H9 (cell line): ENCODE measurements at regions not wholly inside any gene's neighbourhood (a gene's known extent, or its start where the extent isn't known, plus 50 kb on each side); places are given as distances from the start of the nearest gene placed in this dataset.

Experiments
- DNase-seq: peaks from one replicate; pipeline ENCODE4 v3.0.0-alpha.2; 2017
- H2AFZ ChIP-seq: one replicate; pipeline ENCODE4 v1.6.1; 2013; ENCODE audit warnings: mild to moderate bottlenecking, low read length, control low read depth, moderate library complexity
- H2AK5ac ChIP-seq: 2 replicates; pipeline ENCODE4 v1.6.1; 2013; ENCODE audit warnings: low read length, control low read depth, mixed read lengths; ENCODE audit not compliant: insufficient read length
- H2BK120ac ChIP-seq: one replicate; pipeline ENCODE4 v1.6.1; 2013; ENCODE audit warnings: low read depth, mild to moderate bottlenecking, low read length, control low read depth, inconsistent platforms; ENCODE audit not compliant: poor library complexity, severe bottlenecking
- H2BK12ac ChIP-seq: 2 replicates; pipeline ENCODE4 v1.6.1; 2013; ENCODE audit warnings: low read length, control low read depth, mixed read lengths, low read depth; ENCODE audit not compliant: insufficient read length
- H2BK15ac ChIP-seq: 2 replicates; pipeline ENCODE4 v1.6.1; 2013; ENCODE audit warnings: low read depth, low read length, control low read depth
- H2BK20ac ChIP-seq: one replicate; pipeline ENCODE4 v1.6.1; 2013; ENCODE audit warnings: low read depth, mild to moderate bottlenecking, low read length, control low read depth, inconsistent platforms; ENCODE audit not compliant: poor library complexity, severe bottlenecking
- H2BK5ac ChIP-seq: 2 replicates; pipeline ENCODE4 v1.6.1; 2013; ENCODE audit warnings: low read length, control low read depth, mixed read lengths; ENCODE audit not compliant: insufficient read length
- H3K14ac ChIP-seq: 2 replicates; pipeline ENCODE4 v1.6.1; 2013; ENCODE audit warnings: low read length, control low read depth; ENCODE audit not compliant: insufficient read depth
- H3K18ac ChIP-seq: 2 replicates; pipeline ENCODE4 v1.6.1; 2013; ENCODE audit warnings: low read depth, mild to moderate bottlenecking, mixed read lengths, low read length, control low read depth; ENCODE audit not compliant: insufficient read length
- H3K23ac ChIP-seq: 2 replicates; pipeline ENCODE4 v1.6.1; 2013; ENCODE audit warnings: low read length, control low read depth, mixed read lengths, low read depth; ENCODE audit not compliant: insufficient read length
- H3K23me2 ChIP-seq: 2 replicates; pipeline ENCODE4 v1.6.1; 2013; ENCODE audit warnings: low read depth, mild to moderate bottlenecking, mixed read lengths, low read length, control low read depth; ENCODE audit not compliant: insufficient read length, poor library complexity, severe bottlenecking
- H3K27ac ChIP-seq: 2 replicates; pipeline ENCODE4 v1.5.1; 2013; ENCODE audit warnings: low read length, control low read depth, mixed read lengths, low read depth; ENCODE audit not compliant: insufficient read length
- H3K27me3 ChIP-seq: 2 replicates; pipeline ENCODE4 v1.6.1; 2013; ENCODE audit warnings: low read length, control low read depth, inconsistent platforms; ENCODE audit not compliant: insufficient read depth
- H3K4ac ChIP-seq: 2 replicates; pipeline ENCODE4 v1.6.1; 2013; ENCODE audit warnings: low read depth, mild to moderate bottlenecking, control low read depth, inconsistent platforms, low read length, moderate library complexity
- H3K4me1 ChIP-seq: 2 replicates; pipeline ENCODE4 v1.6.1; 2013; ENCODE audit warnings: low read length, control low read depth, inconsistent platforms; ENCODE audit not compliant: insufficient read depth
- H3K4me2 ChIP-seq: 2 replicates; pipeline ENCODE4 v1.6.1; 2013; ENCODE audit warnings: low read length, control low read depth, mixed read lengths; ENCODE audit not compliant: insufficient read length, insufficient read depth
- H3K56ac ChIP-seq: 2 replicates; pipeline ENCODE4 v1.6.1; 2013; ENCODE audit warnings: low read depth, mild to moderate bottlenecking, mixed read lengths, low read length, control low read depth; ENCODE audit not compliant: insufficient read length
- H3K79me1 ChIP-seq: 2 replicates; pipeline ENCODE4 v1.6.1; 2013; ENCODE audit warnings: low read depth, mild to moderate bottlenecking, moderate library complexity, low read length, control low read depth, inconsistent platforms; ENCODE audit not compliant: insufficient read depth, poor library complexity, severe bottlenecking
- H3K79me2 ChIP-seq: 2 replicates; pipeline ENCODE4 v1.6.1; 2013; ENCODE audit warnings: low read length, control low read depth, inconsistent platforms; ENCODE audit not compliant: insufficient read depth
- H3K9ac ChIP-seq: 2 replicates; pipeline ENCODE4 v1.6.1; 2013; ENCODE audit warnings: low read length, control low read depth, mixed read lengths; ENCODE audit not compliant: insufficient read length; ENCODE audit errors: extremely low read depth
- H3K9me3 ChIP-seq: one replicate; pipeline ENCODE4 v1.6.1; 2013; ENCODE audit warnings: low read depth, low read length, inconsistent platforms; ENCODE audit not compliant: control insufficient read depth
- H3T11ph ChIP-seq: one replicate; pipeline ENCODE4 v1.6.1; 2013; ENCODE audit warnings: mild to moderate bottlenecking, low read length, control low read depth, inconsistent platforms
- H4K20me1 ChIP-seq: one replicate; pipeline ENCODE4 v1.6.1; 2013; ENCODE audit not compliant: control insufficient read depth, insufficient read length, insufficient read depth
- H4K5ac ChIP-seq: 2 replicates; pipeline ENCODE4 v1.6.1; 2013; ENCODE audit warnings: low read depth, mild to moderate bottlenecking, mixed read lengths, low read length, control low read depth; ENCODE audit not compliant: insufficient read length
- H4K8ac ChIP-seq: replicated peaks from 2 replicates; pipeline ENCODE4 v1.6.1; 2013; ENCODE audit warnings: low read length, control low read depth, mixed read lengths, low read depth; ENCODE audit not compliant: insufficient read length
- H4K91ac ChIP-seq: 2 replicates; pipeline ENCODE4 v1.6.1; 2013; ENCODE audit warnings: low read depth, mild to moderate bottlenecking, moderate library complexity, mixed read lengths, low read length, control low read depth; ENCODE audit not compliant: insufficient read length
- H3K27ac Mint-ChIP-seq, 3 experiments: 2 replicates in 2 of 3; 3 replicates in 1 of 3; pipeline ENCODE4 v1.8.0; 2020 to 2021; ENCODE audit warnings: mixed read lengths in 3 of 3, mild to moderate bottlenecking in 1 of 3, moderate library complexity in 1 of 3
- H3K27me3 Mint-ChIP-seq: 2 replicates; pipeline ENCODE4 v1.8.0; 2021; ENCODE audit warnings: low read depth, mild to moderate bottlenecking, moderate library complexity, mixed read lengths
- H3K36me3 Mint-ChIP-seq, 3 experiments: 2 replicates in 2 of 3; 3 replicates in 1 of 3; pipeline ENCODE4 v1.8.0; 2020 to 2021; ENCODE audit warnings: low read depth in 3 of 3, mixed read lengths in 3 of 3; ENCODE audit not compliant: insufficient read depth in 1 of 3
- H3K4me1 Mint-ChIP-seq, 2 experiments: 2 replicates each; pipeline ENCODE4 v1.8.0; 2020; ENCODE audit warnings: mixed read lengths in 2 of 2
- H3K4me3 Mint-ChIP-seq, 2 experiments: 2 replicates in 1 of 2; 3 replicates in 1 of 2; pipeline ENCODE4 v1.8.0; 2020 to 2021; ENCODE audit warnings: mild to moderate bottlenecking in 2 of 2, mixed read lengths in 2 of 2, moderate library complexity in 1 of 2
- H3K9me3 Mint-ChIP-seq, 2 experiments: 2 replicates in 1 of 2; 3 replicates in 1 of 2; pipeline ENCODE4 v1.8.0; 2020; ENCODE audit warnings: mild to moderate bottlenecking in 2 of 2, mixed read lengths in 2 of 2, moderate library complexity in 1 of 2
- CTCF ChIP-seq: fragments of 200-600 bp; sonication (generic); conservative IDR thresholded peaks from 3 replicates; pipeline ENCODE4 v1.8.0; 2021; ENCODE audit warnings: antibody characterized with exemption, mild to moderate bottlenecking
- WGBS: extraction: QIAGEN DNeasy Blood & Tissue Kit; methylation state at CpG from one replicate; pipeline ENCODE4 v1.1.7; 2013; ENCODE audit warnings: missing lambda C conversion rate, low lambda C conversion rate, mixed read lengths; ENCODE audit not compliant: insufficient read length; ENCODE audit errors: extremely low coverage; 5-methylcytosine and 5-hydroxymethylcytosine counted together

- H3K27me3 ChIP-seq: no peaks in the 10 kb centered on the region
- no peak overlapping the region for H3K14ac ChIP-seq
- no peak overlapping the region for H4K8ac ChIP-seq
- WGBS: no CpG with 5 or more reads among the region's 2 CpGs
- no peak overlapping the region for H2BK20ac ChIP-seq
- H3K4me3 Mint-ChIP-seq: no peak overlapping the region
- H3K27ac Mint-ChIP-seq: no peak overlapping the region
- H3K27me3 Mint-ChIP-seq: no peaks in the 10 kb centered on the region
- H2AFZ ChIP-seq: no peak overlapping the region
- H3K9ac ChIP-seq: no peak overlapping the region
- no peaks in the 10 kb centered on the region for H3K23me2 ChIP-seq
- no peak overlapping the region for H3K27ac ChIP-seq
- no peaks in the 10 kb centered on the region; a peak in 1 of 5 replicates for H3K9me3 Mint-ChIP-seq
- H2BK120ac ChIP-seq: no peak overlapping the region
- no peaks in the 10 kb centered on the region for H4K20me1 ChIP-seq
- H2AK5ac ChIP-seq: no peak overlapping the region
- no peak overlapping the region for H3K4me2 ChIP-seq
- DNase-seq: no peak
- H3K23ac ChIP-seq: no peak overlapping the region
- no peak overlapping the region for H4K91ac ChIP-seq
- H3K4me1 Mint-ChIP-seq: no peaks in the 10 kb centered on the region
- H3K36me3 Mint-ChIP-seq: peaks cover 0 to 4% (median 0%) of the 10 kb centered on the region in 3 experiments; a peak in 2 of 7 replicates
- no peak overlapping the region for H2BK15ac ChIP-seq
- no peak for TF ChIP-seq CTCF
- no peak overlapping the region for H3K18ac ChIP-seq
- H3K56ac ChIP-seq: no peak overlapping the region
- H3K4me1 ChIP-seq: no peaks in the 10 kb centered on the region
- H3K79me2 ChIP-seq: no peaks in the 10 kb centered on the region
- H3K9me3 ChIP-seq: no peaks in the 10 kb centered on the region
- H3K4ac ChIP-seq: no peak overlapping the region
- no peak overlapping the region for H2BK5ac ChIP-seq
- no peaks in the 10 kb centered on the region for H3K79me1 ChIP-seq
- H4K5ac ChIP-seq: no peak overlapping the region
- no peak overlapping the region for H2BK12ac ChIP-seq
- H3T11ph ChIP-seq: no peak overlapping the region
These were observed 566.9 kb upstream of the RGMB start for GRCh38 chr5:98206566-98206965.
